PC-9 (cell line): ENCODE measurements at regions not wholly inside any gene's neighbourhood (a gene's known extent, or its start where the extent isn't known, plus 50 kb on each side); places are given as distances from the start of the nearest gene placed in this dataset.

ENCODE experiments used
- BruUV-seq: library from RNA; stranded (reverse); fragments of 400-500 nt; replicated peaks from 2 replicates; lab custom pipeline; 2021; lab: Mats Ljungman, UMichigan
- CTCF ChIA-PET: fragments of 300-600 bp; sonication (Branson Sonifier 250); formaldehyde crosslinking; loops from one replicate; lab custom pipeline; 2022; ENCODE audit warnings: antibody characterized with exemption; lab: Charles Lee
- POLR2A ChIA-PET: fragments of 300-600 bp; sonication (Branson Sonifier 250); formaldehyde crosslinking; loops from one replicate; lab custom pipeline; 2022; ENCODE audit warnings: antibody characterized with exemption; ENCODE audit not compliant: unreplicated experiment; lab: Charles Lee
- DNase-seq, 2 experiments: peaks; one replicate each; pipeline versions ENCODE4 v3.0.0 to v3.0.0-alpha.2; 2015 to 2022; ENCODE audit warnings: mixed read lengths in 1 of 2
- H2AFZ ChIP-seq: fragments of 200-600 bp; sonication (generic); 2 replicates; pipeline ENCODE4 v1.8.1; 2017; ENCODE audit warnings: antibody characterized with exemption
- H3F3A ChIP-seq: fragments of 200-600 bp; sonication (generic); 2 replicates; pipeline ENCODE4 v1.8.1; 2017; ENCODE audit warnings: antibody characterized with exemption, mild to moderate bottlenecking, low read depth; ENCODE audit not compliant: insufficient read depth
- H3K27ac ChIP-seq: fragments of 200-600 bp; sonication (generic); 2 replicates; pipeline ENCODE4 v1.6.1; 2016; ENCODE audit warnings: mixed run types
- H3K27me3 ChIP-seq: fragments of 200-600 bp; sonication (generic); 2 replicates; pipeline ENCODE4 v1.6.1; 2016; ENCODE audit warnings: low read depth, mixed run types; ENCODE audit not compliant: insufficient read depth
- H3K36me3 ChIP-seq: fragments of 200-600 bp; sonication (generic); 2 replicates; pipeline ENCODE4 v1.6.1; 2016; ENCODE audit warnings: low read depth, mixed run types
- H3K4me1 ChIP-seq: fragments of 200-600 bp; sonication (generic); replicated peaks from 2 replicates; pipeline ENCODE4 v1.6.1; 2016; ENCODE audit warnings: mixed run types; ENCODE audit not compliant: insufficient read depth
- H3K4me2 ChIP-seq: fragments of 200-600 bp; sonication (generic); 2 replicates; pipeline ENCODE4 v1.6.1; 2017; ENCODE audit warnings: mixed run types
- H3K4me3 ChIP-seq: fragments of 200-600 bp; sonication (generic); 2 replicates; pipeline ENCODE4 v1.6.1; 2016; ENCODE audit warnings: mixed run types
- H3K79me2 ChIP-seq: fragments of 200-600 bp; sonication (generic); 2 replicates; pipeline ENCODE4 v1.6.1; 2017; ENCODE audit warnings: low read depth, mixed run types
- H3K9me2 ChIP-seq: fragments of 200-600 bp; sonication (generic); 2 replicates; pipeline ENCODE4 v1.8.1; 2017; ENCODE audit warnings: mild to moderate bottlenecking; ENCODE audit not compliant: insufficient read depth
- H3K9me3 ChIP-seq: fragments of 200-600 bp; sonication (generic); 2 replicates; pipeline ENCODE4 v1.8.1; 2016; ENCODE audit warnings: low read depth; ENCODE audit not compliant: insufficient read depth
- H4K20me1 ChIP-seq: fragments of 200-600 bp; sonication (generic); 2 replicates; pipeline ENCODE4 v1.8.1; 2017; ENCODE audit not compliant: insufficient read depth
- EZH2 ChIP-seq: fragments of 200-600 bp; sonication (generic); IDR thresholded peaks from 2 replicates; pipeline ENCODE4 v1.8.0; 2017; ENCODE audit warnings: antibody characterized with exemption, low read depth
- intact Hi-C: fragments of 100-400 bp; cut with micrococcal nuclease; formaldehyde crosslinking; loops from one replicate; pipeline ENCODE4 v1.10.0; 2022; ENCODE audit not compliant: unreplicated experiment
- TF ChIP-seq, protein P1 (sequence below): fragments of 200-600 bp; sonication (generic); conservative IDR thresholded peaks from 2 replicates; pipeline ENCODE4 v1.6.1; 2017; ENCODE audit warnings: mixed run types, antibody characterized with exemption, mild to moderate bottlenecking, moderate library complexity

- CTCF ChIA-PET, result no interaction called here
- DNase-seq, result no peak
- no peaks in the 10 kb centered on the region for H3K79me2 ChIP-seq
- H3K27me3 ChIP-seq, result no peaks in the 10 kb centered on the region
- H3K27ac ChIP-seq, result no peak overlapping the region
- POLR2A ChIA-PET, result no interaction called here
- H3K4me2 ChIP-seq, result no peak overlapping the region
- H3K4me3 ChIP-seq, result no peak overlapping the region
- intact Hi-C loops, result no loop called here
- no peaks in the 10 kb centered on the region for H3K36me3 ChIP-seq
- H4K20me1 ChIP-seq, result no peaks in the 10 kb centered on the region
- H3K9me3 ChIP-seq, result no peaks in the 10 kb centered on the region; the same call in 1 of the 2 replicates
- peaks cover 27% of the 10 kb centered on the region for H3K4me1 ChIP-seq
- TF ChIP-seq, protein P1, sequence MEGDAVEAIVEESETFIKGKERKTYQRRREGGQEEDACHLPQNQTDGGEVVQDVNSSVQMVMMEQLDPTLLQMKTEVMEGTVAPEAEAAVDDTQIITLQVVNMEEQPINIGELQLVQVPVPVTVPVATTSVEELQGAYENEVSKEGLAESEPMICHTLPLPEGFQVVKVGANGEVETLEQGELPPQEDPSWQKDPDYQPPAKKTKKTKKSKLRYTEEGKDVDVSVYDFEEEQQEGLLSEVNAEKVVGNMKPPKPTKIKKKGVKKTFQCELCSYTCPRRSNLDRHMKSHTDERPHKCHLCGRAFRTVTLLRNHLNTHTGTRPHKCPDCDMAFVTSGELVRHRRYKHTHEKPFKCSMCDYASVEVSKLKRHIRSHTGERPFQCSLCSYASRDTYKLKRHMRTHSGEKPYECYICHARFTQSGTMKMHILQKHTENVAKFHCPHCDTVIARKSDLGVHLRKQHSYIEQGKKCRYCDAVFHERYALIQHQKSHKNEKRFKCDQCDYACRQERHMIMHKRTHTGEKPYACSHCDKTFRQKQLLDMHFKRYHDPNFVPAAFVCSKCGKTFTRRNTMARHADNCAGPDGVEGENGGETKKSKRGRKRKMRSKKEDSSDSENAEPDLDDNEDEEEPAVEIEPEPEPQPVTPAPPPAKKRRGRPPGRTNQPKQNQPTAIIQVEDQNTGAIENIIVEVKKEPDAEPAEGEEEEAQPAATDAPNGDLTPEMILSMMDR, result no peak
- no peak for TF ChIP-seq EZH2
- no peak overlapping the region for H2AFZ ChIP-seq
- BruUV-seq, result no TSS peak
- H3K9me2 ChIP-seq, result no peaks in the 10 kb centered on the region; the same call in 1 of the 2 replicates
- peaks cover 13% of the 10 kb centered on the region; the same call in 1 of the 2 replicates for H3F3A ChIP-seq
These were observed 56.3 kb downstream of the AGTR2 start for GRCh38 chrX:116226665-116227484.

DNA sequence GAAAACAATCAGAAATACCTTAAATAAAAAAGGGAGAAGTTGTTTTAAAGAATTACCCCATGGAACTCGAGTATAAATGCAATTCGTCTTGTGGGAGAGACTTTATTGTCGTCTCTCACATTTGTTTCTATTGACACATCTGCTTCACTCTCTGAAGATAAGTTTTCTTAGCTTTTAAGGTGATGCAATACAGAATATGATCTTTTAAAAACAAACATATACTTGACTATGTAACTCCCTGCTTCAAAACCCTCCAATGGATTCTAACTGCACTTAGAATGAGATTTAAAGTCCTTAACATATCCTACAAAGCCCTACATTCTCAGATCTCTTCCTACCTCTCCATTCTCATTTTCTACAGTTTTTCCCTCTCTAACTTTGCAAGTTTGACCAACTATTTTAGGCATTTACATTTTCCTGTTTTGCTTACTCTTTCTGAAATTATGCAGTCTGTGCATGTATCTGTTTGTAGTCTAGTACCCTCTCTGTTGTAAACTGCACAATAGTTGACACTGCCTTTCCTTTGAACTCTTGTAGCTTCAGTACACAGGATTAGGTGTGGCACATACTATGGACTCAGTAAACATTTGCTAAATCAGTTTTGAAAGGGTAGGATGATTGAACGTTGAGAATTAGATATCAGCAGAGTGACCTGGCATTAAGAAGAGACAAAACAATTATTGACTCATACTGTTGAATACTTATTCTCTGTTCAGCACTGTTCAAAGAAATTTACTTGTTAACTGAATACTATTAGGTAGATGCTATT is 59.8 kb downstream of the AGTR2 start:
- Histone ChIP-seq H3K4me2 (peak overlapping the region; percentile 29), H3K9me3 (no peaks in the 10 kb centered on the region; the same call in none of the 2 replicates), H4K20me1 (no peaks in the 10 kb centered on the region), H3K9me2 (no peaks in the 10 kb centered on the region), H3K27me3 (no peaks in the 10 kb centered on the region), H3K4me3 (no peak overlapping the region), H3K4me1 (peaks cover 47% of the 10 kb centered on the region), H3K27ac (peak overlapping the region; percentile 60), H3F3A (peaks cover 31% of the 10 kb centered on the region; the same call in 1 of the 2 replicates), H2AFZ (peak overlapping the region; percentile 46; the same call in 1 of the 2 replicates), H3K36me3 (no peaks in the 10 kb centered on the region), H3K79me2 (no peaks in the 10 kb centered on the region)
- POLR2A ChIA-PET, result no interaction called here
- CTCF ChIA-PET, result no interaction called here
- no TSS peak for BruUV-seq
- intact Hi-C loops, result no loop called here
- DNase-seq, result peak in 1 of 2 experiments; percentile 77
- no peak for TF ChIP-seq EZH2
- TF ChIP-seq, protein P1, result no peak

- H3K9me2 ChIP-seq, result no peaks in the 10 kb centered on the region
- H4K20me1 ChIP-seq, result no peaks in the 10 kb centered on the region
- TF ChIP-seq, protein P1, result no peak
- TF ChIP-seq EZH2, result no peak
- no peaks in the 10 kb centered on the region for H3K79me2 ChIP-seq
- intact Hi-C loops, result loop anchor here (2.0 kb wide), 1 partner anchor 52 kb away; no protein-coding TSS in a partner anchor
- H3K27ac ChIP-seq, result peak overlapping the region; percentile 60
- POLR2A ChIA-PET, result no interaction called here
- H3K4me2 ChIP-seq, result 0 out of 2 replicates have a peak overlapping the region, but pooled peaks have one; percentile 4
- H3K4me1 ChIP-seq, result peaks cover 47% of the 10 kb centered on the region
- peaks cover 31% of the 10 kb centered on the region; the same call in 1 of the 2 replicates for H3F3A ChIP-seq
- no peaks in the 10 kb centered on the region; the same call in none of the 2 replicates for H3K9me3 ChIP-seq
- no peak overlapping the region for H2AFZ ChIP-seq
- no peaks in the 10 kb centered on the region for H3K27me3 ChIP-seq
- H3K4me3 ChIP-seq, result no peak overlapping the region
- CTCF ChIA-PET, result no interaction called here
- no peaks in the 10 kb centered on the region for H3K36me3 ChIP-seq
- peak in 1 of 2 experiments; percentile 95 for DNase-seq
- BruUV-seq, result no TSS peak
These were observed 62.3 kb downstream of the AGTR2 start for GRCh38 chrX:116232833-116233232.
